ENCODE measurements at regions not wholly inside any gene's neighbourhood (a gene's known extent, or its start where the extent isn't known, plus 50 kb on each side); places are given as distances from the start of the nearest gene placed in this dataset.

DNA sequence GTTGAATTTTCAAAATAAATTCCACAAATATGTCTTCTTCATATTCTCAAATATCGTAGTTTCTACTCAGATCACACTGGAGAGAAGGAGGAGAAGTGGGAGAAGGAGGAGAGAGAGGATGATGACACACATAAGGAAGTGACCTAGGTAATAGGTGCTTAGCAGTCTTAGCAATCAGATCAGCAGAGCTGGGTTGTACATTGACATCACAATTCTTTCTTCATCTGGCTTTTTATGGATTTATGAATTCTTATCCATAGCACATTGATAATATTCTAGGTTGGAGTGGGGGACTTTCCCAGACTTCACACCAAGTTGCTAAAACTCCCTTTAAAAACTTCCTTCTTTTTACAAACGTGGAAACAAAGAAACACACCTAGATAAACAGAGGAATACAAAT is 86.9 kb downstream of the FGF9 start:
- no peak for DNase-seq (ENCODE audit: low read depth, low spot score)
- TF ChIP-seq, protein P1, sequence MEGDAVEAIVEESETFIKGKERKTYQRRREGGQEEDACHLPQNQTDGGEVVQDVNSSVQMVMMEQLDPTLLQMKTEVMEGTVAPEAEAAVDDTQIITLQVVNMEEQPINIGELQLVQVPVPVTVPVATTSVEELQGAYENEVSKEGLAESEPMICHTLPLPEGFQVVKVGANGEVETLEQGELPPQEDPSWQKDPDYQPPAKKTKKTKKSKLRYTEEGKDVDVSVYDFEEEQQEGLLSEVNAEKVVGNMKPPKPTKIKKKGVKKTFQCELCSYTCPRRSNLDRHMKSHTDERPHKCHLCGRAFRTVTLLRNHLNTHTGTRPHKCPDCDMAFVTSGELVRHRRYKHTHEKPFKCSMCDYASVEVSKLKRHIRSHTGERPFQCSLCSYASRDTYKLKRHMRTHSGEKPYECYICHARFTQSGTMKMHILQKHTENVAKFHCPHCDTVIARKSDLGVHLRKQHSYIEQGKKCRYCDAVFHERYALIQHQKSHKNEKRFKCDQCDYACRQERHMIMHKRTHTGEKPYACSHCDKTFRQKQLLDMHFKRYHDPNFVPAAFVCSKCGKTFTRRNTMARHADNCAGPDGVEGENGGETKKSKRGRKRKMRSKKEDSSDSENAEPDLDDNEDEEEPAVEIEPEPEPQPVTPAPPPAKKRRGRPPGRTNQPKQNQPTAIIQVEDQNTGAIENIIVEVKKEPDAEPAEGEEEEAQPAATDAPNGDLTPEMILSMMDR (IDR thresholded peaks at IDR 0.05; ENCODE audit: insufficient read depth, low read length, missing control alignments) = no peak
- ChIA-PET CTCF (no interaction called here), POLR2A (no interaction called here)
- no peak overlapping the region for H3K4me3 ChIP-seq (ENCODE audit: low read depth, low read length)

DNA sequence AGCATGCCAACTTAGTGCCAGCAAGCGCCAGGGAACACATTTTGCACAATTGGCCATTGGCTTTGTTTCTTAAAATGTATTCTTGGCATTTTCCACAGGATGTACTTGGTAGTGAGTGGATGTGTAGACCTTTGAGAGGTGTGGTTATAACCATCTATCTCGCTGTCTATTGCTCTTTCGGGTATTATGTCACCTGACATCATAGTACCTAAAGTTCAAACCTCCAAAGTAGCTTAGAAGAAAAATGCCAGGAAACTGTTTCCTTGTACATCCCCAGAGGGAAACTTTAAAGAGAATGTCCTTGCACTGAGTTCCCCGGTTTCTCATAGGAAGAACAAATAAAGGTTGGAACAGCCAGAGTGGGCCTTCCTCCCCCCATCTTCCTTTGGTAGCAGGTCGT is 87.6 kb downstream of the FGF9 start:
- TF ChIP-seq, protein P1 (IDR thresholded peaks at IDR 0.05; ENCODE audit: insufficient read depth, low read length, missing control alignments) = no peak
- no peak overlapping the region for H3K4me3 ChIP-seq (ENCODE audit: low read depth, low read length)
- ChIA-PET CTCF (no interaction called here), POLR2A (no interaction called here)
- no peak for DNase-seq (ENCODE audit: low read depth, low spot score)

DNA sequence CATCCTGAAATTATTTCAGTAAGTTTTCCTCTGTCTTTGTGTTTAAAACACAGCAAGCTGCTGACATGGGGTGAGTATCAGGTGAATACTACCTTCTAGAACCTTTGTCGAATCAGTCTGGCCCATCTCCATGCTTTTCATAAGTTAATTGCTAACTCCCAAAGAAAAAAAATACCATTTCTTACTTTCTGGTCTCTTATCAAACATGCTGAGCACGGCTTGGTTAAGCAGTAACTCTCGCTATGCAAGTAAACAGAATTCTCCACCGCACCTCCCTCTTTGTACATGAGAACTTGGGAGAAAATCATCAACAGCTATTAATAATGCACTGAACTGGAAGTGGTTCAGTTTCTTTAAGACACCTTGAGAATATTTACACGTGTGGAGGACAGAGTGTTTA is 88.6 kb downstream of the FGF9 start:
- TF ChIP-seq, protein P1 (IDR thresholded peaks at IDR 0.05; ENCODE audit: insufficient read depth, low read length, missing control alignments) = no peak
- ChIA-PET CTCF (no interaction called here), POLR2A (no interaction called here)
- no peak overlapping the region for H3K4me3 ChIP-seq (ENCODE audit: low read depth, low read length)
- DNase-seq (ENCODE audit: low read depth, low spot score) = no peak

DNA sequence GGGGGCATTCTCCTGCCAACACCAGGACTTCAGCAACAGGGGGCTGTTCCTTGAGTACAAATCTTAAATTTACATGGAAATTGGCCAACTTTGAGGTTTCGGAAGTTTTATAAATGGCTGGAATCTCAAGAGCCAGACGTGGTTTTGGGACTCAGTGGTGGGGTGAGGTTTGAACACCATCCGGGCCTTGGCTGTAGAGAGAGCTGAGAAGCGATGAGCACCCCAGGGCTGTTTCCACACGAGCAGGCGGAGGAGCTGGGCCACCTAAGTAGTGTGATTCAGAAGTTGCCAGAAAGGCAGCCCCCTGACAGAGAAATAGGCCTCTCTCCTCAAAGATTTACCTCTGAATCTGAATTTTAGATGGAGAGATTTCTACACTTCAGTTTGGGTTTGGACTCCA is 89.0 kb downstream of the FGF9 start:
- ChIA-PET CTCF (no interaction called here), POLR2A (no interaction called here)
- TF ChIP-seq, protein P1 (IDR thresholded peaks at IDR 0.05; ENCODE audit: insufficient read depth, low read length, missing control alignments) = no peak
- no peak for DNase-seq (ENCODE audit: low read depth, low spot score)
- no peak overlapping the region for H3K4me3 ChIP-seq (ENCODE audit: low read depth, low read length)

DNA sequence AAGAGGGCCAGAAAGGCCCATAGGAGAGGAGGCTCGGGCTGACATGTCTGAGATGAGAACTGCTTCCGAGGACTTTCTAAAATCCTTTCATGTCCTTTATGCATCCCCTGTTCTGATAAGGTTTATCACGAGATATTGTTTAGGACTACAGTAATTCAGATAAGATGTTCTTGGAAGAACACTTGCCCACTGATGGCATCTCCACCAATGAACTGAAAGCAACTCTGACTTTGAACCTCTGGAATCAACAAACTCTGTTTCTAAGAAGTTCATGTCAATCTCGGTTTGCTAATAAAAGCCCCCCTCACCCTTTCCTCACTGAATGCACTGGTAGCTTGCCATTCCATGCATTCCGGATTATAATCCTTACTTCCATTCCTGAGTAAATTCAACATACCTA is 90.9 kb downstream of the FGF9 start:
- CTCF ChIA-PET = no interaction called here
- TF ChIP-seq, protein P1 (IDR thresholded peaks at IDR 0.05; ENCODE audit: insufficient read depth, low read length, missing control alignments) = no peak
- POLR2A ChIA-PET = no interaction called here
- no peak for DNase-seq (ENCODE audit: low read depth, low spot score)
- H3K4me3 ChIP-seq (ENCODE audit: low read depth, low read length) = no peak overlapping the region

DNA sequence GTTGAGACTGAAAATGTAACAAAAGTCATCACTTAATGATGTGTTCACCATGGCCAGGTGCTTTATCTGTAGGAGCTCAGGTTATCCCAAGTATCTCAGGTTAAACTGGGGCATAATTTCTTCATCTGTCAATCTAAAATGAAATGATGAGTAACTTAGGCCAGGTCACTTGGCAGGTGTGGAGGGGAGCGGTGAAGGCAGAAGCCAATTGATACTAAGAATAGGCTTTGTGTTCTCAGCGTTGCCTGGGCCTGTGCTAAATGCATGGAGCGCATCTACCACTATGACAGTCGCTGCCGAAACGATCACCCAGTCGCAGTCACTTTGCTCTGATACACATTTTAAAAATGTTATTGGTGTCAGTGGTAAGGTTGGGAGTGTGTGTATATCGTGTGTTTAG is 91.6 kb downstream of the FGF9 start:
- ChIA-PET CTCF (no interaction called here), POLR2A (no interaction called here)
- no peak for DNase-seq (ENCODE audit: low read depth, low spot score)
- no peak overlapping the region for H3K4me3 ChIP-seq (ENCODE audit: low read depth, low read length)
- TF ChIP-seq, protein P1 (IDR thresholded peaks at IDR 0.05; ENCODE audit: insufficient read depth, low read length, missing control alignments) = no peak
